ENCODE measurements at regions not wholly inside any gene's neighbourhood (a gene's known extent, or its start where the extent isn't known, plus 50 kb on each side); places are given as distances from the start of the nearest gene placed in this dataset.

GRCh38 chr15:88976656-88977055 is 63.5 kb upstream of the MFGE8 start:
- Mint-ChIP-seq H3K27me3 (ENCODE audit: insufficient read depth, low read depth) (peaks cover 8% of the 10 kb centered on the region), H3K9me3 (peaks cover 8% of the 10 kb centered on the region), H3K4me1 (peaks cover 7% of the 10 kb centered on the region), H3K36me3 (peaks cover 2% of the 10 kb centered on the region), H3K4me3 (no peak overlapping the region), H3K27ac (no peak overlapping the region)
- H3K27ac ChIP-seq: no peak overlapping the region
- no peaks in the 10 kb centered on the region for H3K27me3 ChIP-seq
- H3K9me3 ChIP-seq (ENCODE audit: low read depth): no peaks in the 10 kb centered on the region
- no peaks in the 10 kb centered on the region for H3K36me3 ChIP-seq
- H3K79me2 ChIP-seq (ENCODE audit: low read depth): no peaks in the 10 kb centered on the region
- H3K4me2 ChIP-seq: no peak overlapping the region
- DNase-seq (ENCODE audit: low spot score): no peak
- H2AFZ ChIP-seq (replicated peaks): no peak overlapping the region
- no peaks in the 10 kb centered on the region for H4K20me1 ChIP-seq (ENCODE audit: low read depth)
- H3K4me3 ChIP-seq: no peak overlapping the region
- H3K4me1 ChIP-seq: peaks cover 3% of the 10 kb centered on the region
- no peak overlapping the region for H3K9ac ChIP-seq
- peaks cover 8% of the 10 kb centered on the region for H3F3A ChIP-seq (ENCODE audit: low read depth)
- TF ChIP-seq CTCF (IDR thresholded peaks at IDR 0.05) (no peak), EZH2 (IDR thresholded peaks at IDR 0.05) (no peak), EZH2phosphoT487 (IDR thresholded peaks at IDR 0.05) (no peak)

GRCh38 chr15:88979674-88980073 is 66.5 kb upstream of the MFGE8 start:
- Histone ChIP-seq H3K36me3 (no peaks in the 10 kb centered on the region), H3K9me3 (ENCODE audit: low read depth) (no peaks in the 10 kb centered on the region), H3K27me3 (no peaks in the 10 kb centered on the region), H4K20me1 (ENCODE audit: low read depth) (no peaks in the 10 kb centered on the region), H3K79me2 (ENCODE audit: low read depth) (no peaks in the 10 kb centered on the region), H3K4me3 (no peak overlapping the region), H3K4me1 (peaks cover 21% of the 10 kb centered on the region), H3K4me2 (no peak overlapping the region), H3K27ac (no peak overlapping the region), H2AFZ (replicated peaks) (no peak overlapping the region), H3K9ac (no peak overlapping the region), H3F3A (ENCODE audit: low read depth) (peaks cover 22% of the 10 kb centered on the region)
- TF ChIP-seq EZH2 (IDR thresholded peaks at IDR 0.05) (no peak), EZH2phosphoT487 (IDR thresholded peaks at IDR 0.05) (no peak), CTCF (IDR thresholded peaks at IDR 0.05) (no peak)
- DNase-seq (ENCODE audit: low spot score): no peak
- peaks cover 7% of the 10 kb centered on the region for H3K27me3 Mint-ChIP-seq (ENCODE audit: insufficient read depth, low read depth)
- H3K27ac Mint-ChIP-seq: no peak overlapping the region
- H3K9me3 Mint-ChIP-seq: no peaks in the 10 kb centered on the region
- H3K4me1 Mint-ChIP-seq: peaks cover 15% of the 10 kb centered on the region
- H3K36me3 Mint-ChIP-seq: no peaks in the 10 kb centered on the region
- no peak overlapping the region for H3K4me3 Mint-ChIP-seq

- Histone ChIP-seq H4K20me1 (ENCODE audit: low read depth) (no peaks in the 10 kb centered on the region), H3K4me3 (no peak overlapping the region), H3K27me3 (no peaks in the 10 kb centered on the region), H3K27ac (no peak overlapping the region), H3K36me3 (no peaks in the 10 kb centered on the region), H3K9ac (no peak overlapping the region), H3K9me3 (ENCODE audit: low read depth) (no peaks in the 10 kb centered on the region), H2AFZ (replicated peaks) (no peak overlapping the region), H3K79me2 (ENCODE audit: low read depth) (no peaks in the 10 kb centered on the region), H3F3A (ENCODE audit: low read depth) (peaks cover 30% of the 10 kb centered on the region), H3K4me1 (peaks cover 23% of the 10 kb centered on the region), H3K4me2 (no peak overlapping the region)
- TF ChIP-seq EZH2 (IDR thresholded peaks at IDR 0.05): no peak
- no peak for TF ChIP-seq CTCF (IDR thresholded peaks at IDR 0.05)
- TF ChIP-seq EZH2phosphoT487 (IDR thresholded peaks at IDR 0.05): no peak
- peaks cover 6% of the 10 kb centered on the region for H3K27me3 Mint-ChIP-seq (ENCODE audit: insufficient read depth, low read depth)
- H3K27ac Mint-ChIP-seq: no peak overlapping the region
- DNase-seq (ENCODE audit: low spot score): no peak
- no peak overlapping the region for H3K4me3 Mint-ChIP-seq
- H3K4me1 Mint-ChIP-seq: peaks cover 17% of the 10 kb centered on the region
- no peaks in the 10 kb centered on the region for H3K36me3 Mint-ChIP-seq
- H3K9me3 Mint-ChIP-seq: no peaks in the 10 kb centered on the region
Observed at GRCh38 chr15:88980498-88980897, 67.3 kb upstream of the MFGE8 start.
